HEK293 (cell line): ENCODE measurements at regions not wholly inside any gene's neighbourhood (a gene's known extent, or its start where the extent isn't known, plus 50 kb on each side); places are given as distances from the start of the nearest gene placed in this dataset.

Experiments used
- CTCF ChIA-PET: fragments of 350-600 bp; formaldehyde crosslinking; extraction: SDS; loops from one replicate; lab custom pipeline; 2021; ENCODE audit warnings: antibody characterized with exemption; lab: Yijun Ruan, JAX
- POLR2A ChIA-PET: fragments of 300-600 bp; formaldehyde crosslinking; extraction: SDS; loops from one replicate; lab custom pipeline; 2020; ENCODE audit warnings: antibody characterized with exemption, inconsistent platforms; lab: Yijun Ruan, JAX
- H3K27ac ChIP-seq: fragments of 200-500 bp; sonication (Bioruptor generic); 2 replicates; pipeline ENCODE4 v1.5.1; 2014; ENCODE audit warnings: low read depth, low read length, control low read depth, inconsistent platforms; ENCODE audit errors: extremely low read depth
- H3K36me3 ChIP-seq, 2 experiments: fragments of 200-500 bp in 1 of 2; sonication (Bioruptor generic) in 1 of 2; 1 replicate in 1 of 2; 2 replicates in 1 of 2; pipeline ENCODE4 v1.5.1; 2014 to 2017; ENCODE audit warnings: inconsistent platforms in 2 of 2, low read length in 2 of 2; ENCODE audit not compliant: control insufficient read depth in 2 of 2, insufficient read depth in 1 of 2
- H3K4me1 ChIP-seq: fragments of 200-500 bp; sonication (Bioruptor generic); 2 replicates; pipeline ENCODE4 v1.5.1; 2014; ENCODE audit warnings: mild to moderate bottlenecking, low read length, inconsistent platforms; ENCODE audit not compliant: control insufficient read depth, insufficient read depth
- H3K4me3 ChIP-seq: 2 replicates; pipeline ENCODE4 v1.5.1; 2011; ENCODE audit warnings: low read depth, mild to moderate bottlenecking, control low read depth, low read length, moderate library complexity
- H3K9me3 ChIP-seq: fragments of 200-500 bp; sonication (Bioruptor generic); 2 replicates; pipeline ENCODE4 v1.5.1; 2014; ENCODE audit warnings: low read depth, low read length, inconsistent platforms; ENCODE audit not compliant: control insufficient read depth, insufficient read depth
- GFI1B ChIP-seq: fragments of 450-650 bp; formaldehyde crosslinking; IDR thresholded peaks from 2 replicates; pipeline ENCODE4 v1.5.1; 2016; ENCODE audit warnings: missing biosample characterization, missing genetic modification characterization
- GLIS1 ChIP-seq: fragments of 450-650 bp; formaldehyde crosslinking; IDR thresholded peaks from 2 replicates; pipeline ENCODE4 v1.5.1; 2016; ENCODE audit warnings: missing biosample characterization, missing genetic modification characterization
- PRDM1 ChIP-seq: fragments of 450-650 bp; formaldehyde crosslinking; IDR thresholded peaks from 2 replicates; pipeline ENCODE4; 2016; ENCODE audit warnings: missing biosample characterization, missing genetic modification characterization
- SALL2 ChIP-seq: fragments of 450-650 bp; formaldehyde crosslinking; IDR thresholded peaks from 2 replicates; pipeline ENCODE4 v1.5.0; 2017; ENCODE audit warnings: missing biosample characterization, mild to moderate bottlenecking, missing genetic modification characterization, borderline replicate concordance
- SCRT1 ChIP-seq: fragments of 450-650 bp; formaldehyde crosslinking; IDR thresholded peaks from 2 replicates; pipeline ENCODE4 v1.5.1; 2016; ENCODE audit warnings: missing biosample characterization, missing genetic modification characterization, borderline replicate concordance
- ZBTB17 ChIP-seq: fragments of 450-650 bp; formaldehyde crosslinking; IDR thresholded peaks from 2 replicates; pipeline ENCODE4 v1.5.1; 2016; ENCODE audit warnings: missing biosample characterization, missing genetic modification characterization
- ZBTB21 ChIP-seq: fragments of 450-650 bp; formaldehyde crosslinking; IDR thresholded peaks from 2 replicates; pipeline ENCODE4 v1.5.1; 2017; ENCODE audit warnings: missing biosample characterization, missing genetic modification characterization
- ZBTB48 ChIP-seq: fragments of 450-650 bp; formaldehyde crosslinking; IDR thresholded peaks from 2 replicates; pipeline ENCODE4 v1.5.1; 2016; ENCODE audit warnings: missing biosample characterization, missing genetic modification characterization
- ZEB2 ChIP-seq: fragments of 450-650 bp; formaldehyde crosslinking; IDR thresholded peaks from 2 replicates; pipeline ENCODE4 v1.5.1; 2016; ENCODE audit warnings: missing biosample characterization, missing genetic modification characterization
- ZFP69B ChIP-seq: fragments of 450-650 bp; formaldehyde crosslinking; IDR thresholded peaks from 2 replicates; pipeline ENCODE4 v1.5.1; 2016; ENCODE audit warnings: missing biosample characterization, missing genetic modification characterization
- ZIC2 ChIP-seq: fragments of 450-650 bp; formaldehyde crosslinking; IDR thresholded peaks from 2 replicates; pipeline ENCODE4 v1.5.1; 2016; ENCODE audit warnings: missing biosample characterization, missing genetic modification characterization
- ZNF112 ChIP-seq: fragments of 450-650 bp; formaldehyde crosslinking; IDR thresholded peaks from 2 replicates; pipeline ENCODE4 v1.5.0; 2017; ENCODE audit warnings: missing biosample characterization, missing genetic modification characterization
- ZNF155 ChIP-seq: fragments of 450-650 bp; formaldehyde crosslinking; IDR thresholded peaks from 2 replicates; pipeline ENCODE4 v1.5.1; 2016; ENCODE audit warnings: missing biosample characterization, missing genetic modification characterization
- ZNF169 ChIP-seq: fragments of 450-650 bp; formaldehyde crosslinking; IDR thresholded peaks from 2 replicates; pipeline ENCODE4 v1.5.1; 2016; ENCODE audit warnings: missing biosample characterization, missing genetic modification characterization
- ZNF19 ChIP-seq: fragments of 450-650 bp; formaldehyde crosslinking; IDR thresholded peaks from 2 replicates; pipeline ENCODE4; 2016; ENCODE audit warnings: missing biosample characterization, missing genetic modification characterization, low read depth
- ZNF202 ChIP-seq: fragments of 450-650 bp; formaldehyde crosslinking; IDR thresholded peaks from 2 replicates; pipeline ENCODE4 v1.5.1; 2016; ENCODE audit warnings: missing biosample characterization, missing genetic modification characterization, borderline replicate concordance
- ZNF211 ChIP-seq: fragments of 450-650 bp; formaldehyde crosslinking; IDR thresholded peaks from 2 replicates; pipeline ENCODE4 v1.5.1; 2016; ENCODE audit warnings: low read depth, missing biosample characterization, missing genetic modification characterization
- ZNF335 ChIP-seq: fragments of 450-650 bp; formaldehyde crosslinking; conservative IDR thresholded peaks from 2 replicates; pipeline ENCODE4 v1.5.1; 2016; ENCODE audit warnings: missing biosample characterization, missing genetic modification characterization
- ZNF354C ChIP-seq: fragments of 450-650 bp; formaldehyde crosslinking; IDR thresholded peaks from 2 replicates; pipeline ENCODE4 v1.5.1; 2016; ENCODE audit warnings: missing biosample characterization, missing genetic modification characterization, low read depth, borderline replicate concordance
- ZNF391 ChIP-seq: fragments of 450-650 bp; formaldehyde crosslinking; IDR thresholded peaks from 2 replicates; pipeline ENCODE4 v1.5.1; 2016; ENCODE audit warnings: low read depth, missing biosample characterization, missing genetic modification characterization, borderline replicate concordance
- ZNF394 ChIP-seq: fragments of 450-650 bp; formaldehyde crosslinking; IDR thresholded peaks from 2 replicates; pipeline ENCODE4 v1.5.1; 2016; ENCODE audit warnings: missing biosample characterization, missing genetic modification characterization, mild to moderate bottlenecking, moderate library complexity, borderline replicate concordance
- ZNF585B ChIP-seq: fragments of 450-650 bp; formaldehyde crosslinking; IDR thresholded peaks from 2 replicates; pipeline ENCODE4 v1.5.1; 2016; ENCODE audit warnings: missing biosample characterization, missing genetic modification characterization
- ZNF600 ChIP-seq: fragments of 450-650 bp; formaldehyde crosslinking; IDR thresholded peaks from 2 replicates; pipeline ENCODE4 v1.5.1; 2016; ENCODE audit warnings: missing biosample characterization, missing genetic modification characterization
- ZNF626 ChIP-seq: fragments of 450-650 bp; sonication (Bioruptor Pico); formaldehyde crosslinking; IDR thresholded peaks from 2 replicates; pipeline ENCODE4 v1.5.1; 2018; ENCODE audit warnings: missing biosample characterization, missing genetic modification characterization, inconsistent platforms
- ZNF658 ChIP-seq: fragments of 450-650 bp; formaldehyde crosslinking; IDR thresholded peaks from 2 replicates; pipeline ENCODE4; 2016; ENCODE audit warnings: missing biosample characterization, missing genetic modification characterization
- ZNF768 ChIP-seq: fragments of 450-650 bp; formaldehyde crosslinking; IDR thresholded peaks from 2 replicates; pipeline ENCODE4 v1.5.1; 2018; ENCODE audit warnings: missing biosample characterization, mild to moderate bottlenecking, missing genetic modification characterization
- ZNF785 ChIP-seq: fragments of 450-650 bp; formaldehyde crosslinking; IDR thresholded peaks from 2 replicates; pipeline ENCODE4 v1.5.1; 2016; ENCODE audit warnings: missing biosample characterization, missing genetic modification characterization
- ZNF792 ChIP-seq: fragments of 450-650 bp; formaldehyde crosslinking; IDR thresholded peaks from 2 replicates; pipeline ENCODE4 v1.5.1; 2016; ENCODE audit warnings: missing biosample characterization, missing genetic modification characterization
- ZNF837 ChIP-seq: fragments of 450-650 bp; formaldehyde crosslinking; IDR thresholded peaks from 2 replicates; pipeline ENCODE4 v1.5.1; 2016; ENCODE audit warnings: missing biosample characterization, missing genetic modification characterization
- TF ChIP-seq, protein P1 (sequence below): fragments of 450-650 bp; formaldehyde crosslinking; optimal IDR thresholded peaks from 2 replicates; pipeline ENCODE3; 2016; ENCODE audit warnings: missing biosample characterization, mild to moderate bottlenecking, missing genetic modification characterization
- TF ChIP-seq, protein P2 (sequence below): fragments of 450-650 bp; formaldehyde crosslinking; IDR thresholded peaks from 2 replicates; pipeline ENCODE4 v1.5.1; 2017; ENCODE audit warnings: missing biosample characterization, mild to moderate bottlenecking, missing genetic modification characterization, moderate library complexity
- TF ChIP-seq, protein P3 (sequence below): fragments of 450-650 bp; IDR thresholded peaks from 2 replicates; pipeline ENCODE4 v1.5.1; 2018; ENCODE audit warnings: missing biosample characterization, missing genetic modification characterization
- TF ChIP-seq, protein P4 (sequence below): fragments of 450-650 bp; formaldehyde crosslinking; IDR thresholded peaks from 2 replicates; pipeline ENCODE4 v1.5.1; 2016; ENCODE audit warnings: missing biosample characterization, missing genetic modification characterization

DNA sequence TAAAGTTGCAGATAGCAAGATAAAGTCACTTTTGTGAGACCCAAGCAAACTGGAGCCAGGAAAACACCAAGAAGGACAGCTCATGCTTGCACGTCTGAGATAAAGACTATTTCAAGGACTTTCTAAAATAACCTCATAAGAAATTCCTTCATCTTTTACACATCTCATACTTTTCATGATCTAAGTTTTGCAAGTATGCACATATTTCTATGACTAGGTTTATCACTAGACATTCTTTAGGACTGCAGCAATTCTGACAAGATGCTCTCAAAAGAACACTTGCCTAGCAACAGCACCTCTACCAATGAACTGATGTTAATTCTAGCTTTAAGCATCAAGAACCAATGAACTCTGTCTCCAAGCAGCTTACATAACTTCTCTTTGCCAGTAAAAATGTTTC lies 457.6 kb downstream of the SEMA3D start:
- CTCF ChIA-PET, result no interaction called here
- no peak overlapping the region for H3K4me3 ChIP-seq
- TF ChIP-seq, protein P1, sequence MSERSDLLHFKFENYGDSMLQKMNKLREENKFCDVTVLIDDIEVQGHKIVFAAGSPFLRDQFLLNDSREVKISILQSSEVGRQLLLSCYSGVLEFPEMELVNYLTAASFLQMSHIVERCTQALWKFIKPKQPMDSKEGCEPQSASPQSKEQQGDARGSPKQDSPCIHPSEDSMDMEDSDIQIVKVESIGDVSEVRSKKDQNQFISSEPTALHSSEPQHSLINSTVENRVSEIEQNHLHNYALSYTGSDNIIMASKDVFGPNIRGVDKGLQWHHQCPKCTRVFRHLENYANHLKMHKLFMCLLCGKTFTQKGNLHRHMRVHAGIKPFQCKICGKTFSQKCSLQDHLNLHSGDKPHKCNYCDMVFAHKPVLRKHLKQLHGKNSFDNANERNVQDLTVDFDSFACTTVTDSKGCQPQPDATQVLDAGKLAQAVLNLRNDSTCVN (tag by site-specific recombination), result no peak
- no peak for TF ChIP-seq ZNF335 (tag by site-specific recombination)
- TF ChIP-seq ZNF768, result no peak
- TF ChIP-seq ZBTB21 (tag by site-specific recombination), result no peak
- TF ChIP-seq GLIS1 (tag by site-specific recombination), result no peak
- no peak for TF ChIP-seq ZNF391 (tag by site-specific recombination)
- TF ChIP-seq ZIC2 (tag by site-specific recombination), result no peak
- no peak for TF ChIP-seq ZNF626 (tag by site-specific recombination)
- TF ChIP-seq SCRT1 (tag by site-specific recombination), result no peak
- TF ChIP-seq ZNF600 (tag by site-specific recombination), result no peak
- TF ChIP-seq ZBTB17, result no peak
- no peak for TF ChIP-seq PRDM1 (tag by site-specific recombination)
- TF ChIP-seq ZNF155 (tag by site-specific recombination), result no peak
- no peak for TF ChIP-seq ZFP69B
- no peak for TF ChIP-seq ZNF354C (tag by site-specific recombination)
- H3K36me3 ChIP-seq, result no peaks in the 10 kb centered on the region
- H3K4me1 ChIP-seq, result no peaks in the 10 kb centered on the region
- no peak overlapping the region for H3K27ac ChIP-seq
- H3K9me3 ChIP-seq, result no peaks in the 10 kb centered on the region; the same call in 1 of the 2 replicates
- POLR2A ChIA-PET, result no interaction called here

DNA sequence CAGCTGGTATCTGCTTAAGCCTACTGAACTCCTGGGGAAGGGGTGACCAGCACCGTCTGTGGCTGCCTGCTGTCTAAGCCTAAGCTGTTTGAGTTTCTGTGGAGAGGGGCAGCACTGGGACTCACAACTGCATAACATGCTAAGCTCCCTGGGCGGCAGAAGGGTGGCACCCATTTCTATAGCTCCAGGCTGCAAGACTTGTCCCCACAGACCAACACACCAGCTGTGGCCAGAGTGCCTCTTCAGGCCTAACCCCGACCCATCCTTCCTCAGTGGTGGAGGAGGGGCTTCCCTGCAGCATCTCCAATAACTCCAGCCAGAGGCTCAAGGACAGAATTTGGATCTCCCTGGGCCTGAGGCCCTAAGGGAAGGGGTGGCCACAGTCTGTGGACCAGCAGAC lies 464.1 kb downstream of the SEMA3D start:
- POLR2A ChIA-PET, result no interaction called here

DNA sequence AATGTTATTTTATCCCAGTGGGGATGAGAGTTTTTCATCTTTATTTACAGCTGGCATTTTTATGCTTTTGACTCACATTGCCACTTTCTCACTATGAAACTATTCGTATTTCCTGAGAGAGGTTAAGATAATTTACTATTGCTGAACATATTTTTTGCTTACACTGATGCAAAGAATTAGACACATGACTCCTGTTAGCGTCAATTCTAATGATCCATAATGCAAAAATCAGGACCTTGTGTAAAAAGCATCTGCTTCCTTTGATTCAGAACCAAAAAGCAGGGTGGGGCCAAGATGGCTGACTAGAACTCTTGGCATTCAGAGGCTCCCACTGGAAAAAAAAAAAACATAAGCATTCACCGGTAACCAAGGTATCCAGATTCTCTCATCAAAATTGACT lies 464.8 kb downstream of the SEMA3D start:
- Histone ChIP-seq H3K36me3 (no peaks in the 10 kb centered on the region), H3K4me1 (no peaks in the 10 kb centered on the region; the same call in none of the 2 replicates), H3K9me3 (no peaks in the 10 kb centered on the region), H3K4me3 (no peak overlapping the region), H3K27ac (no peak overlapping the region)
- POLR2A ChIA-PET, result no interaction called here
- CTCF ChIA-PET, result no interaction called here
- TF ChIP-seq ZEB2 (tag by site-specific recombination) (no peak), SALL2 (tag by site-specific recombination) (no peak), ZNF658 (no peak), ZNF585B (no peak), ZBTB48 (tag by site-specific recombination) (no peak), ZNF792 (no peak)
- TF ChIP-seq, protein P2, sequence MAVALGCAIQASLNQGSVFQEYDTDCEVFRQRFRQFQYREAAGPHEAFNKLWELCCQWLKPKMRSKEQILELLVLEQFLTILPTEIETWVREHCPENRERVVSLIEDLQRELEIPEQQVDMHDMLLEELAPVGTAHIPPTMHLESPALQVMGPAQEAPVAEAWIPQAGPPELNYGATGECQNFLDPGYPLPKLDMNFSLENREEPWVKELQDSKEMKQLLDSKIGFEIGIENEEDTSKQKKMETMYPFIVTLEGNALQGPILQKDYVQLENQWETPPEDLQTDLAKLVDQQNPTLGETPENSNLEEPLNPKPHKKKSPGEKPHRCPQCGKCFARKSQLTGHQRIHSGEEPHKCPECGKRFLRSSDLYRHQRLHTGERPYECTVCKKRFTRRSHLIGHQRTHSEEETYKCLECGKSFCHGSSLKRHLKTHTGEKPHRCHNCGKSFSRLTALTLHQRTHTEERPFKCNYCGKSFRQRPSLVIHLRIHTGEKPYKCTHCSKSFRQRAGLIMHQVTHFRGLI, result no peak
- TF ChIP-seq, protein P3, sequence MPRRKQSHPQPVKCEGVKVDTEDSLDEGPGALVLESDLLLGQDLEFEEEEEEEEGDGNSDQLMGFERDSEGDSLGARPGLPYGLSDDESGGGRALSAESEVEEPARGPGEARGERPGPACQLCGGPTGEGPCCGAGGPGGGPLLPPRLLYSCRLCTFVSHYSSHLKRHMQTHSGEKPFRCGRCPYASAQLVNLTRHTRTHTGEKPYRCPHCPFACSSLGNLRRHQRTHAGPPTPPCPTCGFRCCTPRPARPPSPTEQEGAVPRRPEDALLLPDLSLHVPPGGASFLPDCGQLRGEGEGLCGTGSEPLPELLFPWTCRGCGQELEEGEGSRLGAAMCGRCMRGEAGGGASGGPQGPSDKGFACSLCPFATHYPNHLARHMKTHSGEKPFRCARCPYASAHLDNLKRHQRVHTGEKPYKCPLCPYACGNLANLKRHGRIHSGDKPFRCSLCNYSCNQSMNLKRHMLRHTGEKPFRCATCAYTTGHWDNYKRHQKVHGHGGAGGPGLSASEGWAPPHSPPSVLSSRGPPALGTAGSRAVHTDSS (tag by site-specific recombination), result no peak

More for the DNA sequence above, 464.1 kb downstream of the SEMA3D start:
- Histone ChIP-seq H3K9me3 (no peaks in the 10 kb centered on the region), H3K27ac (no peak overlapping the region), H3K4me1 (no peaks in the 10 kb centered on the region; the same call in none of the 2 replicates), H3K36me3 (no peaks in the 10 kb centered on the region), H3K4me3 (no peak overlapping the region)
- CTCF ChIA-PET, result interaction anchor here (0.6 kb wide), 1 partner anchor 1418 kb away, joined by 3 read pairs; no protein-coding TSS in a partner anchor
- TF ChIP-seq GFI1B (tag by site-specific recombination) (no peak), ZNF169 (tag by site-specific recombination) (no peak), ZNF394 (tag by site-specific recombination) (no peak), ZNF202 (tag by site-specific recombination) (no peak), ZNF211 (tag by site-specific recombination) (no peak), SCRT1 (tag by site-specific recombination) (no peak), ZNF785 (tag by site-specific recombination) (no peak), ZNF19 (tag by site-specific recombination) (no peak), ZNF658 (no peak), ZEB2 (tag by site-specific recombination) (no peak), ZNF837 (tag by site-specific recombination) (no peak), ZNF112 (no peak)
- TF ChIP-seq, protein P4, sequence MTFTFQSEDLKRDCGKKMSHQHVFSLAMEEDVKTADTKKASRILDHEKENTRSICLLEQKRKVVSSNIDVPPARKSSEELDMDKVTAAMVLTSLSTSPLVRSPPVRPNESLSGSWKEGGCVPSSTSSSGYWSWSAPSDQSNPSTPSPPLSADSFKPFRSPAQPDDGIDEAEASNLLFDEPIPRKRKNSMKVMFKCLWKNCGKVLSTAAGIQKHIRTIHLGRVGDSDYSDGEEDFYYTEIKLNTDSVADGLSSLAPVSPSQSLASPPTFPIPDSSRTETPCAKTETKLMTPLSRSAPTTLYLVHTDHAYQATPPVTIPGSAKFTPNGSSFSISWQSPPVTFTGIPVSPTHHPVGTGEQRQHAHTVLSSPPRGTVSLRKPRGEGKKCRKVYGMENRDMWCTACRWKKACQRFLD (tag by site-specific recombination), result no peak
- TF ChIP-seq, all 188 proteins: peak for 0
